GM23338 (cell line): ENCODE measurements at regions not wholly inside any gene's neighbourhood (a gene's known extent, or its start where the extent isn't known, plus 50 kb on each side); places are given as distances from the start of the nearest gene placed in this dataset.

Experiments used
- ATAC-seq: fragments of 200-7000 bp; cut with Tn5 transposase; 3 replicates; pipeline ENCODE4 v1.9.1; 2020
- DNase-seq: peaks from one replicate; pipeline ENCODE4 v3.0.0-alpha.2; 2015; ENCODE audit warnings: low spot score
- H2AFZ ChIP-seq: fragments of 200-600 bp; sonication (generic); 2 replicates; pipeline ENCODE4 v1.8.0; 2016; ENCODE audit warnings: antibody characterized with exemption, mild to moderate bottlenecking, moderate library complexity
- H3F3A ChIP-seq: fragments of 200-600 bp; sonication (generic); replicated peaks from 2 replicates; pipeline ENCODE4 v1.8.0; 2017; ENCODE audit warnings: antibody characterized with exemption, mixed run types, low read depth
- H3K27ac ChIP-seq: fragments of 200-600 bp; sonication (generic); 2 replicates; pipeline ENCODE4 v1.6.1; 2016; ENCODE audit warnings: low read depth
- H3K27me3 ChIP-seq: fragments of 200-600 bp; sonication (generic); 2 replicates; pipeline ENCODE4 v1.8.0; 2016; ENCODE audit warnings: mild to moderate bottlenecking, mixed run types, moderate library complexity; ENCODE audit not compliant: insufficient read depth
- H3K36me3 ChIP-seq: fragments of 200-600 bp; sonication (generic); 2 replicates; pipeline ENCODE4 v1.8.0; 2016; ENCODE audit warnings: mild to moderate bottlenecking; ENCODE audit not compliant: insufficient read depth
- H3K4me1 ChIP-seq: fragments of 200-600 bp; sonication (generic); 2 replicates; pipeline ENCODE4 v1.8.0; 2016; ENCODE audit warnings: mild to moderate bottlenecking, moderate library complexity; ENCODE audit not compliant: insufficient read depth
- H3K4me2 ChIP-seq: fragments of 200-600 bp; sonication (generic); 2 replicates; pipeline ENCODE4 v1.7.1; 2017; ENCODE audit warnings: mixed run types
- H3K4me3 ChIP-seq: fragments of 200-600 bp; sonication (generic); 2 replicates; pipeline ENCODE4 v1.6.1; 2016; ENCODE audit warnings: mixed run types
- H3K79me2 ChIP-seq: fragments of 200-600 bp; sonication (generic); replicated peaks from 2 replicates; pipeline ENCODE4 v1.8.0; 2017; ENCODE audit warnings: mild to moderate bottlenecking; ENCODE audit not compliant: insufficient read depth
- H3K9me2 ChIP-seq: fragments of 200-600 bp; sonication (generic); 2 replicates; pipeline ENCODE4 v1.8.0; 2017; ENCODE audit not compliant: insufficient read depth
- H4K20me1 ChIP-seq: fragments of 200-600 bp; sonication (generic); replicated peaks from 2 replicates; pipeline ENCODE4 v1.8.0; 2017; ENCODE audit warnings: mild to moderate bottlenecking; ENCODE audit not compliant: insufficient read depth
- H3K27ac Mint-ChIP-seq: 2 replicates; pipeline ENCODE4 v1.8.0; 2020; ENCODE audit warnings: inconsistent platforms, mild to moderate bottlenecking, moderate library complexity, mixed read lengths
- H3K27me3 Mint-ChIP-seq: 3 replicates; pipeline ENCODE4 v1.8.0; 2022; ENCODE audit warnings: low read depth, mild to moderate bottlenecking, moderate library complexity, mixed read lengths, inconsistent platforms; ENCODE audit not compliant: insufficient read depth, poor library complexity
- H3K36me3 Mint-ChIP-seq: 3 replicates; pipeline ENCODE4 v1.8.0; 2021; ENCODE audit warnings: low read depth, mild to moderate bottlenecking, inconsistent platforms, moderate library complexity, mixed read lengths
- H3K4me1 Mint-ChIP-seq: 3 replicates; pipeline ENCODE4 v1.8.0; 2020; ENCODE audit warnings: mild to moderate bottlenecking, inconsistent platforms, mixed read lengths
- H3K4me3 Mint-ChIP-seq: 3 replicates; pipeline ENCODE4 v1.8.0; 2021; ENCODE audit warnings: moderate library complexity, mild to moderate bottlenecking, inconsistent platforms, mixed read lengths
- H3K9me3 Mint-ChIP-seq: 3 replicates; pipeline ENCODE4 v1.8.0; 2020; ENCODE audit warnings: moderate library complexity, mild to moderate bottlenecking, inconsistent platforms, mixed read lengths
- CREB1 ChIP-seq: fragments of 250-450 bp; sonication (Bioruptor Pico); IDR thresholded peaks from 2 replicates; pipeline ENCODE4 v1.5.0; 2020; ENCODE audit warnings: low read depth, mild to moderate bottlenecking, moderate library complexity
- CTCF ChIP-seq, 2 experiments: fragments of 200-600 bp in 1 of 2; sonication (generic) in 1 of 2; conservative IDR thresholded peaks; 2 replicates each; pipeline versions ENCODE4 v1.5.1 to v1.6.1; 2016 to 2017; ENCODE audit warnings: antibody characterized with exemption in 2 of 2, low read depth in 2 of 2, mild to moderate bottlenecking in 2 of 2, moderate library complexity in 1 of 2
- EZH2 ChIP-seq: fragments of 200-600 bp; sonication (generic); IDR thresholded peaks from one replicate; pipeline ENCODE4 v1.8.0; 2017; ENCODE audit warnings: antibody characterized with exemption, mild to moderate bottlenecking, low read depth; ENCODE audit not compliant: unreplicated experiment
- EZH2phosphoT487 ChIP-seq: fragments of 200-600 bp; sonication (generic); IDR thresholded peaks from one replicate; pipeline ENCODE4 v1.8.1; 2018; ENCODE audit warnings: antibody characterized with exemption; ENCODE audit not compliant: unreplicated experiment
- JUNB ChIP-seq: IDR thresholded peaks from one replicate; pipeline ENCODE4 v1.6.1; 2016; ENCODE audit warnings: antibody characterized with exemption; ENCODE audit not compliant: unreplicated experiment
- NANOG ChIP-seq: IDR thresholded peaks from 2 replicates; pipeline ENCODE4 v1.6.1; 2016; ENCODE audit warnings: antibody characterized with exemption, borderline replicate concordance
- POLR2AphosphoS5 ChIP-seq: IDR thresholded peaks from 2 replicates; pipeline ENCODE4 v1.6.1; 2016; ENCODE audit warnings: antibody characterized with exemption, low read depth
- REST ChIP-seq: IDR thresholded peaks from one replicate; pipeline ENCODE4 v1.6.1; 2018; ENCODE audit warnings: antibody characterized with exemption; ENCODE audit not compliant: unreplicated experiment
- STAT1 ChIP-seq: IDR thresholded peaks from one replicate; pipeline ENCODE4 v1.6.1; 2016; ENCODE audit warnings: antibody characterized with exemption; ENCODE audit not compliant: unreplicated experiment
- ZNF114 ChIP-seq: fragments of 250-450 bp; sonication (Bioruptor Pico); IDR thresholded peaks from 2 replicates; pipeline ENCODE4 v1.5.0; 2020; ENCODE audit warnings: mild to moderate bottlenecking, moderate library complexity
- ZNF331 ChIP-seq: fragments of 250-450 bp; sonication (Bioruptor Pico); IDR thresholded peaks from 2 replicates; pipeline ENCODE4 v1.5.0; 2020; ENCODE audit warnings: low read depth, mild to moderate bottlenecking, moderate library complexity
- TF ChIP-seq, protein P1 (sequence below): fragments of 250-450 bp; sonication (Bioruptor Pico); IDR thresholded peaks from 2 replicates; pipeline ENCODE4 v1.5.0; 2020; ENCODE audit warnings: mild to moderate bottlenecking, moderate library complexity
- TF ChIP-seq, protein P2 (sequence below): IDR thresholded peaks from 2 replicates; pipeline ENCODE4 v1.6.1; 2016; ENCODE audit warnings: antibody characterized with exemption

DNA sequence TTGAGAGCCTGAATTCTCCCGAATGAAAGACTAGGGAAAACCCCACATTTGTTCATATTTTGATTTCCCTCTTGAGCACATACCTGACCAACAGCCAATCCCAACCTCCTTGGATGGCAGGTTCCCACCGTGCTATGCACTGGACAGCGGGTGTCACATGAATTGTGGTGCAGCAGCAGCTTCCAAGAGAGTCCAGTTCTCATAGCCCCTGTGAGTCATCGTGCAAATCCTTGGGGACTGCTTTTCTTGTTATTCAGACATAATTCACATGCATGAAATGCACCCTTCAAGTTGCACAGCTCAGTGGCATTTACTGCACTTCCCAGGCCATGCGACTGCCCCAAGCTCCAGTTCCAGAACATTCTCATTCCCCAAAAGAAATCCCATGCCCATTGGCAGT, 67.8 kb upstream of the PPP2R2D start:
- no peak for DNase-seq
- Histone ChIP-seq H3K27me3 (no peaks in the 10 kb centered on the region), H3K27ac (no peak overlapping the region), H4K20me1 (no peaks in the 10 kb centered on the region), H2AFZ (no peak overlapping the region), H3F3A (no peaks in the 10 kb centered on the region), H3K4me1 (peaks cover 16% of the 10 kb centered on the region; the same call in 1 of the 2 replicates), H3K4me2 (no peak overlapping the region), H3K9me2 (no peaks in the 10 kb centered on the region), H3K36me3 (no peaks in the 10 kb centered on the region), H3K79me2 (no peaks in the 10 kb centered on the region), H3K4me3 (no peak overlapping the region)
- no peak for ATAC-seq
- H3K9me3 Mint-ChIP-seq, result 0 out of 3 replicates have a peak, but pooled peaks cover 3% of the 10 kb centered on the region
- TF ChIP-seq, protein P1, sequence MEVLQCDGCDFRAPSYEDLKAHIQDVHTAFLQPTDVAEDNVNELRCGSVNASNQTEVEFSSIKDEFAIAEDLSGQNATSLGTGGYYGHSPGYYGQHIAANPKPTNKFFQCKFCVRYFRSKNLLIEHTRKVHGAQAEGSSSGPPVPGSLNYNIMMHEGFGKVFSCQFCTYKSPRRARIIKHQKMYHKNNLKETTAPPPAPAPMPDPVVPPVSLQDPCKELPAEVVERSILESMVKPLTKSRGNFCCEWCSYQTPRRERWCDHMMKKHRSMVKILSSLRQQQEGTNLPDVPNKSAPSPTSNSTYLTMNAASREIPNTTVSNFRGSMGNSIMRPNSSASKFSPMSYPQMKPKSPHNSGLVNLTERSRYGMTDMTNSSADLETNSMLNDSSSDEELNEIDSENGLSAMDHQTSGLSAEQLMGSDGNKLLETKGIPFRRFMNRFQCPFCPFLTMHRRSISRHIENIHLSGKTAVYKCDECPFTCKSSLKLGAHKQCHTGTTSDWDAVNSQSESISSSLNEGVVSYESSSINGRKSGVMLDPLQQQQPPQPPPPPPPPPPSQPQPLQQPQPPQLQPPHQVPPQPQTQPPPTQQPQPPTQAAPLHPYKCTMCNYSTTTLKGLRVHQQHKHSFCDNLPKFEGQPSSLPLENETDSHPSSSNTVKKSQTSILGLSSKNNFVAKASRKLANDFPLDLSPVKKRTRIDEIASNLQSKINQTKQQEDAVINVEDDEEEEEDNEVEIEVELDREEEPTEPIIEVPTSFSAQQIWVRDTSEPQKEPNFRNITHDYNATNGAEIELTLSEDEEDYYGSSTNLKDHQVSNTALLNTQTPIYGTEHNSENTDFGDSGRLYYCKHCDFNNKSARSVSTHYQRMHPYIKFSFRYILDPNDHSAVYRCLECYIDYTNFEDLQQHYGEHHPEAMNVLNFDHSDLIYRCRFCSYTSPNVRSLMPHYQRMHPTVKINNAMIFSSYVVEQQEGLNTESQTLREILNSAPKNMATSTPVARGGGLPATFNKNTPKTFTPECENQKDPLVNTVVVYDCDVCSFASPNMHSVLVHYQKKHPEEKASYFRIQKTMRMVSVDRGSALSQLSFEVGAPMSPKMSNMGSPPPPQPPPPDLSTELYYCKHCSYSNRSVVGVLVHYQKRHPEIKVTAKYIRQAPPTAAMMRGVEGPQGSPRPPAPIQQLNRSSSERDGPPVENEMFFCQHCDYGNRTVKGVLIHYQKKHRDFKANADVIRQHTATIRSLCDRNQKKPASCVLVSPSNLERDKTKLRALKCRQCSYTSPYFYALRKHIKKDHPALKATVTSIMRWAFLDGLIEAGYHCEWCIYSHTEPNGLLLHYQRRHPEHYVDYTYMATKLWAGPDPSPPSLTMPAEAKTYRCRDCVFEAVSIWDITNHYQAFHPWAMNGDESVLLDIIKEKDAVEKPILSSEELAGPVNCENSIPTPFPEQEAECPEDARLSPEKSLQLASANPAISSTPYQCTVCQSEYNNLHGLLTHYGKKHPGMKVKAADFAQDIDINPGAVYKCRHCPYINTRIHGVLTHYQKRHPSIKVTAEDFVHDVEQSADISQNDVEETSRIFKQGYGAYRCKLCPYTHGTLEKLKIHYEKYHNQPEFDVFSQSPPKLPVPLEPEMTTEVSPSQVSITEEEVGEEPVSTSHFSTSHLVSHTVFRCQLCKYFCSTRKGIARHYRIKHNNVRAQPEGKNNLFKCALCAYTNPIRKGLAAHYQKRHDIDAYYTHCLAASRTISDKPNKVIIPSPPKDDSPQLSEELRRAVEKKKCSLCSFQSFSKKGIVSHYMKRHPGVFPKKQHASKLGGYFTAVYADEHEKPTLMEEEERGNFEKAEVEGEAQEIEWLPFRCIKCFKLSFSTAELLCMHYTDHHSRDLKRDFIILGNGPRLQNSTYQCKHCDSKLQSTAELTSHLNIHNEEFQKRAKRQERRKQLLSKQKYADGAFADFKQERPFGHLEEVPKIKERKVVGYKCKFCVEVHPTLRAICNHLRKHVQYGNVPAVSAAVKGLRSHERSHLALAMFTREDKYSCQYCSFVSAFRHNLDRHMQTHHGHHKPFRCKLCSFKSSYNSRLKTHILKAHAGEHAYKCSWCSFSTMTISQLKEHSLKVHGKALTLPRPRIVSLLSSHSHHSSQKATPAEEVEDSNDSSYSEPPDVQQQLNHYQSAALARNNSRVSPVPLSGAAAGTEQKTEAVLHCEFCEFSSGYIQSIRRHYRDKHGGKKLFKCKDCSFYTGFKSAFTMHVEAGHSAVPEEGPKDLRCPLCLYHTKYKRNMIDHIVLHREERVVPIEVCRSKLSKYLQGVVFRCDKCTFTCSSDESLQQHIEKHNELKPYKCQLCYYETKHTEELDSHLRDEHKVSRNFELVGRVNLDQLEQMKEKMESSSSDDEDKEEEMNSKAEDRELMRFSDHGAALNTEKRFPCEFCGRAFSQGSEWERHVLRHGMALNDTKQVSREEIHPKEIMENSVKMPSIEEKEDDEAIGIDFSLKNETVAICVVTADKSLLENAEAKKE (CRISPR knock-in tag), result no peak
- TF ChIP-seq EZH2, result no peak
- TF ChIP-seq REST, result no peak
- TF ChIP-seq ZNF331 (CRISPR knock-in tag), result no peak
- TF ChIP-seq EZH2phosphoT487, result no peak
- no peak for TF ChIP-seq JUNB
- no peak for TF ChIP-seq STAT1
- no peak for TF ChIP-seq CTCF (conservative IDR thresholded peaks at IDR 0.05; ENCODE audit: low read depth in 2 of 2)
- TF ChIP-seq ZNF114 (CRISPR knock-in tag), result no peak
- no peak for TF ChIP-seq CREB1 (CRISPR knock-in tag)
- TF ChIP-seq, protein P2, sequence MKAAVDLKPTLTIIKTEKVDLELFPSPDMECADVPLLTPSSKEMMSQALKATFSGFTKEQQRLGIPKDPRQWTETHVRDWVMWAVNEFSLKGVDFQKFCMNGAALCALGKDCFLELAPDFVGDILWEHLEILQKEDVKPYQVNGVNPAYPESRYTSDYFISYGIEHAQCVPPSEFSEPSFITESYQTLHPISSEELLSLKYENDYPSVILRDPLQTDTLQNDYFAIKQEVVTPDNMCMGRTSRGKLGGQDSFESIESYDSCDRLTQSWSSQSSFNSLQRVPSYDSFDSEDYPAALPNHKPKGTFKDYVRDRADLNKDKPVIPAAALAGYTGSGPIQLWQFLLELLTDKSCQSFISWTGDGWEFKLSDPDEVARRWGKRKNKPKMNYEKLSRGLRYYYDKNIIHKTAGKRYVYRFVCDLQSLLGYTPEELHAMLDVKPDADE, result no peak
- no peak for TF ChIP-seq POLR2AphosphoS5
- TF ChIP-seq NANOG, result no peak
- peaks cover 4% of the 10 kb centered on the region for H3K4me1 Mint-ChIP-seq
- no peak overlapping the region for H3K4me3 Mint-ChIP-seq
- no peaks in the 10 kb centered on the region; the same call in 2 of the 3 replicates for H3K36me3 Mint-ChIP-seq
- peaks cover 18% of the 10 kb centered on the region for H3K27me3 Mint-ChIP-seq
- no peak overlapping the region for H3K27ac Mint-ChIP-seq
